Activated T-cell treated with anti-CD3 and anti-CD28 coated beads for 48 hours (primary cell): ENCODE measurements at regions not wholly inside any gene's neighbourhood (a gene's known extent, or its start where the extent isn't known, plus 50 kb on each side); places are given as distances from the start of the nearest gene placed in this dataset.
A peak's percentile ranks its signal among the peaks of the same experiment; 100 is the strongest.

Experiments used
- DNase-seq: peaks from one replicate; pipeline ENCODE4 v3.0.0-alpha.2; 2020; ENCODE audit warnings: low read depth

DNA sequence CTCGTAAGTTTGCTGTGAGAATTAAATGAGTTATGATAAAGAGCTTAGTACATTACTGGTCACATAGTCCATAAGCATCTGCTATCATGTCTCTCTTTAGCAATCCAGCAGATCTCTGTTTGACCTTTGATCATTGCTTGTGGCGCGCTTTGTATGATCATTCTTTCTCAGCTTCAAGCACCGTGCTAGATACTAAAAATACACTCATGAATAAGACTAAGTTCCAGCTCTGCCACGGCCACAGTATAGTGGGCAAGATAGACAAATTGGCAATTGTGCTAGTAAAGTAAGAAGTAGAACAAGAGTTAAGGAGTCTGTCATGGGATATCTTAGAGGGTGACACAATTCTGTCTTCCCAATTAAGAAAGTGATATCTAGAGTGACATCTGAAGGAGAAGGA is 75.2 kb upstream of the ADGRF1 start:
- DNase-seq, result no peak

DNA sequence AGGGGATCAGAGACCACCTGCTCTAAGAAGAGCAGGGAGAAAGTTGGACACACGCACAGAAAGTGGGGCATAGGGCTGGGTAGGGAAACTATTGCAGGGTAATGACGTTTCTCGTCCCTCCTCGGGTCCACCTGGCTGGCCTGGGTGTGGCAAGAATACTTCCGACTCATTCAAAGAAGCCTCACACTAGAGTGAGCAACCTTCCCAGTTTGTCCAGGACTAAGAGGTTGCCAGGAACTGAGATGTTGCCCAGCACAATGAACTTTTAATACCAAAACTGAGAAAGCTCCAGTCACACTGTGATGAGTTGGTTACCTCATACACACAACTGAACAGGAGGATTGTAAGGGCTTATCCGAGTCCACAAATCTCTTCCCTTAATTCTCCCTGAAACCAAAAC is 74.5 kb upstream of the ADGRF1 start:
- DNase-seq, result no peak

DNA sequence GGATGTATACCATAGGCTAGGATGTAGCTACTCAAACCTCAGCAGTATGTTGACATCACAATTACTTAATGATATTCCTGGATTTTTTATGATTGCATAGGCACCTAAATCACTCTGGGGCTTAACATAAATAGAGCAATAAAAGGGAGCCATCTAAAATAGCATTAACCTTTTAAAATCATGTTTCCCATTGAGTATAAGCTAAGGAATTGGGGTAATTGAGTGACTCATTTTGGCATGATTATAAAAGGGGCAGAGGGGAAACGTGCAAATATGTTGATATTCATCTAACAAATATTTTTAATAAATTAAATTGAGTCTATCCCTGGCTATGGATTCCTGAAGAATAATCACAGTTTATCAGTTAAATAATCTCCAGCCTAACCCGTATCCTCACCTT is 74.0 kb upstream of the ADGRF1 start:
- no peak for DNase-seq

DNA sequence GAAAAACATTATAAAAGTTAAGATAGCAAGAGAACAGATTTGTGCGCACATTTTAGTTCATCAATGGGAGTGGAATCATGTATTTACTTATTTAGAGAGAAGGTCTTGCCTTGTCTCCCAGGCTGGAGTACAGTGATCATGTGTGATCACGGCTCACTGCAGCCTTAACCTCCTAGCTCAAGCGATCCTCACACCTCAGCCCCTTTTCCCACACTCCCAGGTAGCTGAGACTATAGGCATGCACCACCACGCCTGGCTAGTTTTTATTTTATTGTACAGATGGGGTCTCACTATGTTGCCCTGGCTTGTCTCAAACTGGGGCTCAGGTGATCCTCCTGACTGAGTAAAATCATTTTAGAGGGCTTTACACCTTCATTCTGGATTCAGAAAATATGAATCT is 72.3 kb upstream of the ADGRF1 start:
- no peak for DNase-seq

DNA sequence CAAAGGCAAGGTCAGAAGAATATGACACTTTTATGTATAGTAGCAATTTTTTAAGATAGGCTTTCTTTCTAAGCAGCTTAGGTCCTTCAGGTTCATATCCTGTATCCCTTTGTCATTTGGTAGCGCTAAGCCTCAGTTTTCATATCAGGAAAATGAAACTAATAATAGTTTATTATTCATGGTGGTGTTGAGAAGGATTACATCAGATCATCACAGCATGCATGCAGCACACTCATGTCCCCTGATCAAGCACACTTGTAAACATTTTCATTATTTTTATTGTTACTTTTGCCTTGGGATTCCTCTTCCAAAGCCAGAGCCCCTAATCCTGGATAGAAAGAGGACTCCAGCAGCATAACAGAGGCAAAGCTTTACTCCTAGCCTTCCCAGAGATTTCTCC is 70.2 kb upstream of the ADGRF1 start:
- DNase-seq, result no peak

DNA sequence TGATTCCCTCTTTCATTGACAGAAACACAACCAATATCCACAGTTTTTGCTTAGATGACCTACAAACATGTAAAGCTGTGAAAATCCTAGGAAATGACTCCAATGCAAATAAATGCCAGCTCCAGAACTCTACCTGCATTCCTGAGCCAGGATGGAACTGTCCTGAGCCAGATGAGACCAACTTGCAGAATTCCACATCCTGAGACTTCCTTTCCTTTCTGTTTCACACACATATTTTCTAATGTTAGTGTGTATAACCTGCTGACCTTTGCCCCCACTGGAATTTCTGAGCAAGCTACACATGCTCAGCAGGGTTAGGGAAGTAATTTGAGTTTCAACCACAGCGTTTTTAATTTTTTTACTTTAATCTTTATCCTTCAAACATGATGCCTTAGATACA is 69.6 kb upstream of the ADGRF1 start:
- DNase-seq, result no peak

DNA sequence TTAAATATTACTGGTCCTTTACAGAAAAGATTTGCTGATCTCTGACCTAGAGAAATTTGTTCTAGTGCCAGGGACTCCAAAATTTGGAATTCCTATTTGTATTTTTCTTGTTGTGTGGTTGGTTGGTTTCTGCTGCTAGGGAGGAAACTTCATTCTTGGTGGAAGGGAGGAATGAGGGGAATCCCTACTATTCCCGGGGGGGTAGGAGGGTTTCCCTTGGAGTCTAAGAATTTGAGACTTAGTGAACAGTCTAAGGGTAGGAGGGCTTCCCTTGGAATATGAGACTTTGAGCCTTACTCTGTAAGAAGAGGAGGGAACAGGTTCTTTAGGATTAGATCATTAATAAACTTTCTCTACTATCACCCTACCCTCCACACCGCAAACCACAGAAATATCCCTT is 67.1 kb upstream of the ADGRF1 start:
- DNase-seq, result no peak

DNA sequence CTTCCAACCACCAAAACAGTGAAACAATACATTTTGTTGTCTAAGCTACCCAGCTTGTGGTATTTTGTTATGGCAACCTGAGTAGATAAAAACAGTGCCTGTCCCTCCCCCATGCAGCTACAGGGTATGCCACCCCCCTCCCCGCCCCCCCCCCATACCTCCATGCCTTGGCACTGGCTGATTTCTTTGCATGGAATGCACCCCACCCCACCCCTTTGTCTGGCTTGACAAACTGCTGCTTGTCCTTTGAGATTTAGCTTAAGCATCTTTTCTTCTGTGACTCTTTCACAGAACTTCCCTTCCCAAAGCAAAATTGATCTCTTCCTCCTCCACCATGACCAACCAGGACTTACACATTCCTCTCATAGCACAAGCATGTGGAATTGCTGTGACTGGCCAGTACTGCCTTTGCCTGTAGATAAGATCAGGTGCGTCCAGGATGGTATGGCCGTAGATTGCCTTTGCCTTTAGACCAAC is 64.6 kb upstream of the ADGRF1 start:
- no peak for DNase-seq

DNA sequence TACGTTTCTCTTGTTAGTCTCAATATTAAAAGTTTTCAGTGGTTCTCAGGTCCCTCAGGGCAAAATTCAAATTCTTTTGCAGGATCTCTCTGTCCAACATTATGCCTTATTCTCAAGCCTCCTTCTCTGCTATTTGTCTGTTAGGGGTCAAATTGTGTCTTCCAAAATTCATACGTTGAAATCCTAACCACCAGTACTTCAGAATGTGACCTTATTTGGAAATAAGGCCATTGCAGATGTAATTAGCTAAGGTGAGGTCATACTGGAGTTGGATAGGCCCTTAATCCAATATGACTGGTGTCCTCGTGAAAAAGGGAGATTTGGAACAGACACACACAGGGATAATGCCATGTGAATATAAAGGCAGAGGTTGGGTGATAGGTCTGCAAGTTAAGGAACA is 64.1 kb upstream of the ADGRF1 start:
- DNase-seq, result no peak

DNA sequence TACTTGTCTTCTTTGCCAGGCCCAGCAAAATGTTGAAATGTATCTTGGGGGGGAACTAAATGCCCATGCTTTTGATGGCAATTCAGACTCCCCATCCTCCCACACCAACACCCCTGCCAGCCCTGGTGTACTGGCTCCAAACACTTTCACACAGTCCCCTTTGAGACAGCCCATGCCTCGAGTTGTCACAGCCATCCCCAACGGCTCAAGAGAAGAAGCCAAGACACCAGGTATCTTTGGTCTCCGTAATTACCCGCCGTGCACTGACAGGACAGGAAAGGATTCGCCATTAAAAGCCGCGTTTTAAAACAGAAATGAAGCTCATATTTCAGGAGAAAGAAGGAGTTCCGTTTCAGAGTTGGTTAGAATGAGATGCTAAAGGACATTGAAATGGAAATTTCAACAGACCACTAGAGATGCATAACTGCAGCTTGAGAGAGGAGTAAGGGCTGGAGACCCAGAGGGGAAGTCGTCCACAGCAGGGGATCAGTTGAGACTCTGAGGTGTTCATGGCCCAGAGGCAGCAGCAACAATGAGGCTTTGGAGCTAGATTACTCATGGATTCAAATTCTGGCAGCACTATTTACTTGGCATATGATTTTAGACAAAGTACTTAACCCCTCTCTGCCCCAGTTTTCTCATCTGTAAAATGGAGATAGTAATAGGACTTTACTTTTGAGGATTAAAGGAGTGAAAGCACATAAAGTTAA is 63.5 kb upstream of the ADGRF1 start:
- no peak for DNase-seq

DNA sequence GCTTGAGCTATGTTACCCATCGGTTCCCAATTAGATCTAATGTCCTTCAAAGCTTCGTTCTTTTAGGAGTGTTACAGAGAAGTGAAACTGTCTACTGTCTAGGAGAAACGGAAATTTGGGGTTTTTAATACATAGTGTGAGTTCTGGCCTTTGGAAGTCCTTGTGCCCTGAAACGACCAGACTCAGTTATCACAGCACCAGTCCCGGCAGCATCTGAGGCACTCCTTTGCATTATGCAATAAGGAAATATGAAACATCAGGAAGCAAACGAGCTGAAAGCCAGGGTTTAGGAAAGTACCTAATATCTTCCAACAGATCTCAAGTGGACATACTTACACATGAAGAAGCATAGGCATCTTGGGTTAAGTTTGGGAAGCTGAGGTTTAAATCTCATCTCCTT is 61.8 kb upstream of the ADGRF1 start:
- DNase-seq, result no peak

DNA sequence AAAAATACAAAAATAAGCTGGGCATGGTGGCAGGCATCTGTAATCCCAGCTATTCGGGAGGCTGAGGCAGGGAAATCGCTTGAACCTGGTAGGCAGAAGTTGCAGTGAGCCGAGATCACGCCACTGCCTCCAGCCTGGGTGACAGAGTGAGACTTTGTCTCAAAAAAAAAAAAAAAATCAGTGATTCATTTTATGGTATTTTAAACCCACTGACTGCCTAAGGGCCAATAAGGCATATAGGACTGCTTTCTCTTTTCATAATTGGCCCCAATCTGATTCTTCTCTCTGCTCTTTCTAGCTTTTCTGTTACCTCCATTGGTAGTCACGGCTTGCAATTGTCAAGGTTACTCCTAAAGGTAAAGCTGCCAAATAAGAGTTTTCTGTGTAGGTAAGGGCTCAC is 60.2 kb upstream of the ADGRF1 start:
- no peak for DNase-seq

DNA sequence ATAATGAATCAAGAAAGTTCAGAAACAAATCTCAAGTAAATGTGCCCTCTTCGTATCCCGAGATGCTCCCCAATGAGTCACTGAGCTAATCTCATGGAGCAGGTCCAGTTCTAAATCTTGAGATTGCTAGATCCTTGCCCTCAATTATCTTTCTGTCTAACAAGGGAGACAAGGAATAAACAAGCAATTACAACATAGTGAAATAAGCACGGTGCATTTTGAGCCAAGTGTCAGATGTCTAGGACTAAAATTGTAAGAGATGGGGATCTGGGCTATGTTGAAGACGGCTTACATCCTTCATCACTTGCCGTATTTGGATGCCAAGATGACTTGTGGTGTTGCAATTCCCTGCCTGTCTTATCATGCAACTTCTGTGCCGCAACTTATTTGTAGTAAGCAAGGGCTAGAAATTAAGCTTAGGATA is 56.5 kb upstream of the ADGRF1 start:
- no peak for DNase-seq

DNA sequence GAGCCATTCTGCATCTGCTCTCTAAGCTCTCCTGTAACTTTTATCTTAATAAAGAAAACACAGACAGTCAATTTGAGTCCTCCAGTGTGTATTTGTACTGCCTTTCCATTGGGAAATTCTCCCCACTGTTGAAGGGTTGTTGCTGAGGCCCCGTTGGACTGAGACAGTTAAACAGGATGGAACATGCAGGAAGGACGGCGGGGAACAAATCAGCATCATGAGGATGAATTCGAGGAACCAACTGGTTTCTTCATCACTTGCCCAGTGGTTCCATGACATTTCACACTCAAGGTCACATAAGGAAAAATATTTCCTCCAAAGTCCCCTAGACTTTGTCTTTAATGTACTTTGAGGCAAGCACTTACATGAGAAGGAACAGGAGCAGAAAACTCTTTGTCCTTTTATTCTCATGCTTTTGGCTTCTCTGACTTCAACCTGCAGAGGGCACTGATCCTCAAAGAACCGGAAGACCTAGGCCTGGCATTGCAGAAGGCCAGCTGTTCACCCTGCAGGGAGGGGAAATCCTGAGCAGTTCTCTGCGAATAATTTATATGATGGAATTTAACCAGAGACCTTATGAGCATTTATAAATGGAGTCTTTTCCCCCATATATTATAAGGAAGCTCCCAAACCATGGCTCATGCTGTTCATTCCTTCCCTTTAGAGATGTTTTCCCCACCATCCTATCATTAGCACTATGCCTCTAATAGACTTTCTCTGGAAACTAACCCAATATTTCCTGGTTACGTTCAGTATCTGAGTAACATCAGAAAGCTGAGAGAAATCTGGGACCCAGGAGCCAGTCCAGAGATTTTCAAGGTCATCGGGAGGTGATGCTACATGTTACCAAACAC is 55.2 kb upstream of the ADGRF1 start:
- DNase-seq, result peak; percentile 12

DNA sequence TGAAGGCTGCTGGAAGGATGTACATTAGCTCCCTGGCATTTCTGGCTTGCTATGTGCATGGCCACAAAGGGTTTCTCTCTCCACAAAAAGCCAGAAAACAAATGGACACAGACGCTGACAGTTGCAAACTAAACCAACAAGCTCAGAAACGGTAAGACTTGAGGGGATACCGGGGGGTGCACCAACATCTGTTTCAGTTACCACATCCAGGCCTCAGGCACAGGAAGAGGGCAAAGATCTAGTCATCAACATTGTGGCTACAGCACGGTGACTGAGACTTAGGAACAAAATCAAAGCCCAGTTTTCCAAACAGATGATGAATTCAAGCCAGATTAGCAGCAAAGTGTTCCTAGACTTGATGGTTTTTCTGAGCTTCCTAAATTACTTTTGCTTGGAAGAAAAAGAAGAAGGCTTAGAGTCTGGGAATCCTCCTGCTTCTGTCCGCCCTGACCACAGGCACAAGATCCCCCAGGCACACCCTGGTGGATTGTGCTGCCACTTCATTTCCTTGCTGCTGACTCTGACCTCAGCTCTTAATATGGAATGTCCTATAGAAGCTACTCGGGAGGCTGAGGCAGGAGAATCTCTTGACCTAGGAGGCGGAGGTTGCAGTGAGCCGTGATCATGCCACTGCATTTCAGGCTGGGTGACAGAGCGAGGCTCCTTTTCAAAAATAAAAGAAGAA is 54.2 kb upstream of the ADGRF1 start:
- no peak for DNase-seq

DNA sequence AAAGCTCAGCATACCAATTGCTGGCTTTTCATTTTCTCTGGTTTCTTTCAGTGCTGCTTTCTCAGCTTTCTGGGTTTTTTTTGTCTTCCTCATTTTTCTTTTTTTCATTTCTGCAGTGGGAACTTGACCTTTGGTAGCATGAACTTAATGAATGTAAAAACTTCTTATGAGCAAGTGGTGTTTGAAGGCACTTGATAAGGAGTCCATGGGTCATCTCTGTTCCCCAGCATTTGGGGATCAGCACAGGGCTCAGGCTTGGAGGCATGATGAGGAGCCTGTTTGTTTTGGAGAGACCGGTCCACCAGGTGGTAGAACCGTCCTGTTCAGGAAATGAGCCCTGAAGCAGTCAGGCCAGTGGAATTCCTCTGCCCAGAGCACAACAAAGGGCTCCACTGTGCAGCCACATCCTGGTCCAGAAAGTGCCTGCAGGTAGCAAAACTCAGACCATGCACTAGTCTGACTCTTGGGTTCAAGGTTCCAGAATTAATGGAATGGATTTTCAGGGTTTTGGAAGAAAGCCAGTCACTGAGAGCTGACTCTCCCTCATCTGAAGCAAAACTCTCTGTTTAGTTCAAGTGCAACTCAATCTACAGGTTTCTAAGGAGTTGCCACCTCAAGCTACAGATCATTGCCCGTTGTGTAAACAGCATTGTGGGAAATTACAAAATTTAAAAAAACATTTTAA is 52.3 kb upstream of the ADGRF1 start:
- DNase-seq, result no peak

DNA sequence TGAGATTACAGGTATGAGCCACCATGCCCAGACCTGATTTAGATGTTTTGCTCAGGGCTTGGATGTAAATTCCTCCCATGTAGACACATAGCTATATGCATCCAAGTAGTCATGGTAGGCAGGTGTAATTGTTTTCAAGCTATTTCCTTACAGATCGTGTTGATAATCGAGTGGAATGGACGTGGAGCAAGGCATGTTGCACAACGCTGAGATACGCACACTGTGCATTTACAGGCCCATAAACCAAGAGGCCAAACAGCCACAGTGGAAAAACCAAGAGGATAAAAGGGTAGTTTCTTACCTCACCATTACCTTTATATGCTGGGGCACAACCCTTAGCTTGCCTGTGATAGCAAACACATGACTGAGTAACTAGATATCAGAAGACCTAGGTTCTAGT is 51.0 kb upstream of the ADGRF1 start:
- DNase-seq, result no peak

DNA sequence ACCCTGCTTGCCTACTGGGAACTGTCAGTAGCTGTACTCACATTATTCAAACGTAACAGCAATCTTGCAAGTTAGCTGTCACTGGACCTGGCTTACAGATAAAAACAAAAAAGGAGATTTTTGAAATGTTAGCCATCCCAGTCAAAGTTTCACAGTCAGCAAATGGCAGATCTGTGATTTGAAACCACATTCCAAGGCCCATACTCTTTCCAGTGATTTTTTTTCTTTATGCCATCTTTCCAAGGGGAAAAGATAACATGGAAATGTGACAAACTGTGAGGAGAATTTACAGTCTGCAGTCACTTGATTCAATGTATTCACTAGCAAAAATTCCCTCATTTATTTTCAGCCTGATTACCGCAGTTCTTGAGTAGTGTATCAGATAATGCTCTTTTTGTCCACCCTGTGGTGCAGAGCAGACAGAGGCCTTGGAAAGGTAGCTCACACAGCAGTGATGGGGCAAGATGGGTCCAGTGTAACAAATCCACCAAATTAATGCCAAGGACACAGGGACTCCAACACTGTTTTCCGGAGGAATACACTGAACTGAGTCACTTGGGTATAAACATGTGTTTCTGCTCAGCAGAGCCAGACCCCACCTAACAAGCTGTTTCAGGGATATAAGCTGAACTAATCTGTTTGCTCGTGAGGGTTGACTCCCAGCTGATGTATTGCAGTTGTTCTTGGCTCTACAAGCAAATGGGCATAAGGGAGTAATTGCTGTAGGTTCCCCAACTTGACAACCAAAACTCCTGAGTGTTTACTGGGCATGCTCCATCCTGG is 49.9 kb upstream of the ADGRF1 start:
- DNase-seq, result no peak
